Glomerular endothelial cell (primary cell): ENCODE measurements at regions not wholly inside any gene's neighbourhood (a gene's known extent, or its start where the extent isn't known, plus 50 kb on each side); places are given as distances from the start of the nearest gene placed in this dataset.

Source experiments
- DNase-seq: peaks from one replicate; pipeline ENCODE4 v3.0.0-alpha.2; 2011; ENCODE audit warnings: low read depth, low spot score; ENCODE audit errors: extremely low read depth

DNA sequence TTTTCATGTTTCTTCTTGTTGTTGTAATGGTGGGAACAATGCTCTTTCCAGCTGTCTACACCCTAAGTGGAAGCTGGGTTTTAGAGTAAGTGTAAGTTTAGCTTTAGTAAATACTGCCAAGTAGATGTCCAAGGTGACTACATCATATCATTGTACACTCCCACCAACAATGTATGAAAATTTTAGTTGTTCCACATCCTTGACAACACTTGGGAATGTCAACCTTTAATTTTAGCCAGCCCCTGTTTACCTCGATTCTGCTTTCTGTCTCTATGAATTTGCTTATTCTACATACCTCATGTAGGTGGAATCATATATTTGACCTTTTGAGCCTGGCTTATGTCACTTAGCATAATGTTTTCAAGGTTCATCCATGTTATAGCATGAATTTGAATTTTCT is 93.0 kb downstream of the MTPAP start:
- DNase-seq: no peak

DNA sequence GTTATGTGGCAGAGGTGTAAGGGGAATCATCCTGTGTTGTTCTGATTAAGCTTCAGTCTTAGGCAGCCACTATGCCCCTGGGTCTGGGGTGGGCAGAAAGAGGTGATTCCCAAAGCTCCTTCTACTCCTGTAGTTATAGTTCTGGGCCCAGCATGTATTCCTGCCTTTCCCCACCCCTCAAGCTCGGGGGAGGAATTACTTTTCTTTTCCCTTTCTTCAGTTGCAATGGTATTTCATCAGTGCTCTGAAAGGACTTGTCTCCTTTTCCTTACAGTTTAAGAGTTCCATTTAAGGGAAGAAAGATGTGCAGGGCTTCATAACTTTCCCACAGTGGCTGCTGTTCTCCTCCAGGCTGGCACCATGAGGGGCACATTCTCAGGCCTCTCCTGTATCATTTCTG is 94.2 kb downstream of the MTPAP start:
- DNase-seq: no peak

- DNase-seq: no peak
Observed at GRCh38 chr10:30248728-30249127, 100.3 kb downstream of the MTPAP start.

GRCh38 chr10:30247704-30248103 is 101.4 kb downstream of the MTPAP start:
- DNase-seq: no peak

- no peak for DNase-seq
Observed at GRCh38 chr10:30241422-30242110, 107.5 kb downstream of the MTPAP start.

- DNase-seq: no peak
Observed at GRCh38 chr10:30238836-30239235, 110.2 kb downstream of the MTPAP start.

DNA sequence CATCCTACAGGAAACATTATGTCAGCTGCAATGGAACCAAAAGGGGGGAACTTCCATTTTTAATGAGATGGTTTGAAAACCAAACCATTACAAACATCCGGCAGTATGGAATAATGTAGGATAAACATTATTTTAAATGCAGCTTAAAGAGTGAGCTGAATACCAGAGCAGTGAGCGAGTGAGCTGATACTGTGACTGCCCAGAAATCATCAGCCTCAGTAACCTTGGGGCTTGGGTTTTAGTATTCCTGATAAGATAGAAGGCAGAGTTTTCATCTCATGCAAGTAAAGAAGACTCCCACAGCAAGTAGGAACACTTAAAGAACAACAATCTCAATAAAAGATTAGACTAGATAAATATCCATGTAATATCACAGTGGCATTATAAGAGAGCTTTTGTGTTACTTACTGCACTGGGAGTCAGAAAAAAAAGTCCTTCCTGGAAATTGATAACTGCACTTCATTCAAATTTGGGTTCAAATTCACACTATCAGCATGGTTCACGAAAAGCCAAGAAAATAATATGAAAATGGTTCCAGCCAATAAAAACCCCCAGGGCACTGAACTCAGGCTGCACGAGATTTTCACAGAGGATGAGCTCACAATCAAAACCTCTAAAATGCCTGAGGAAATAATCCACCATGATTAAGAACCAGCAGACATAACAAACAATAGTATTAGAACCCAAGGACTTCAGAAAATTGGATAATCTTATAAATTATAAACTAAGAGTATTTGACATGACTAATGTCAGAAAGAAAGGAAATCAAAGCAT is 115.7 kb downstream of the MTPAP start:
- DNase-seq: no peak

- no peak for DNase-seq
Observed at GRCh38 chr10:30231709-30232108, 117.4 kb downstream of the MTPAP start.

DNA sequence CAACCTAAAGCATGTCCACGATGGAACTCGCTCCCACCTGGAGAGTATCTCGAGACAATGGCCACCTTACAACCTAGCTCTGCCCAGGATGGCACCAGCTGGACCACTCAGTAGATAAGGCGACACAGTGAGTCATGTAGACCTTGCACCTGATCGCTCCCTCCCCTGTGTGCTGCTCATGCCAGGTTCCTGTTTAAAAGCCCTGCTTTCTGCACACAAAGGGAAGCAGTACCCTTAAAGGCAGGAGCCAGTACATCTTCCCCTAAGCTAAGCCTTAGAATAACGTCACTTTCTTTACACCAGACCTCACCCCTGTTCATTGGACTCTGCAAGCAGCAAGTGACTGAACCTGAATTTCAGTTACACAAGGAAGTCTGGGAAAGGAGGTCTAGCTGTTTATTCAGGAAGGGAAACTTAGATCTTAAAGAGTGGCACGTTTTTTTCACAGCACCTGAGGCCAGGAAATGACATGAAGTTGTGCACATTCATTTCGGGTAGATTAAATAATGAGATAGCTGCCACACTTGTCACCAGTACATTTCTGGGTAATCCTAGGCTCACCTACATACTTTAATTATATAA is 117.9 kb downstream of the MTPAP start:
- DNase-seq: no peak

DNA sequence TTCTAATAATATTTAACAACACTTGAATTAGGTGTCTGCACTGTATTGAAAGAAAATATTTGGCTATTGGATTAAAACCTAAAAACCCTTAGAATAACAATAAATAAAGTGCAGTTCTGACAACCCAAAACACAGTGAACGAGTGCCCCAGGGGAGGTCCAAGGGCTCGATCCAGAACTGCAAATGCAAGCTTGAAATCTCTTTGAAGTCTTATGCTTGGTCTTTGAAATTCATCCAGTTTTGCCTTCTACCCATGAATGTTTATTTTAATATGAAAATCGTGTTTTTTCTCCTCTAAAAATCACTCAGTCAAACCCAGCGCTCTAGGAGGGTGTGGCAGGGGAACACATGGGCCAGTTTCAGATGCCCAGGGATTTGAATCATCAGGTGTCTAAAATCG is 119.5 kb downstream of the MTPAP start:
- no peak for DNase-seq

- no peak for DNase-seq
Observed at GRCh38 chr10:30228417-30229036, 120.6 kb downstream of the MTPAP start.

DNA sequence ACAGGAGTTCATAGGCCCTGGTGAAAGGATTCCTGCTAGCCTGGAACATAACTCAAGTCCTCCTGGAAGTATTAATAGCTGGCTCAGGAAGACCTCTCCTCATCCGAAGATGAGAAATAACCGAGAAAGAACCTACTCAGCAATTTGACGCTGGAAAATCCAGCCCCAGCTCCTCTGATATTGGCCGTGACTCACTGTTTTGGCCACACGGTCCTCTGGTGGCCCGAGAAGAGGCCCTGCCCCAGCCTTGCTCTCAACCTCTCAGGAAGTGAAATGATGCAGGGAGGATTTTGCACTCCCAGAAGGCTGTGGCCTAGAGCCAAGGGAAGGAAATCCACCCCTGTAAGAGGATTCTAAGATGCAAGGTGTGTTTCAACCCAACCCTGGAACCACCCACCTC is 121.6 kb downstream of the MTPAP start:
- no peak for DNase-seq

DNA sequence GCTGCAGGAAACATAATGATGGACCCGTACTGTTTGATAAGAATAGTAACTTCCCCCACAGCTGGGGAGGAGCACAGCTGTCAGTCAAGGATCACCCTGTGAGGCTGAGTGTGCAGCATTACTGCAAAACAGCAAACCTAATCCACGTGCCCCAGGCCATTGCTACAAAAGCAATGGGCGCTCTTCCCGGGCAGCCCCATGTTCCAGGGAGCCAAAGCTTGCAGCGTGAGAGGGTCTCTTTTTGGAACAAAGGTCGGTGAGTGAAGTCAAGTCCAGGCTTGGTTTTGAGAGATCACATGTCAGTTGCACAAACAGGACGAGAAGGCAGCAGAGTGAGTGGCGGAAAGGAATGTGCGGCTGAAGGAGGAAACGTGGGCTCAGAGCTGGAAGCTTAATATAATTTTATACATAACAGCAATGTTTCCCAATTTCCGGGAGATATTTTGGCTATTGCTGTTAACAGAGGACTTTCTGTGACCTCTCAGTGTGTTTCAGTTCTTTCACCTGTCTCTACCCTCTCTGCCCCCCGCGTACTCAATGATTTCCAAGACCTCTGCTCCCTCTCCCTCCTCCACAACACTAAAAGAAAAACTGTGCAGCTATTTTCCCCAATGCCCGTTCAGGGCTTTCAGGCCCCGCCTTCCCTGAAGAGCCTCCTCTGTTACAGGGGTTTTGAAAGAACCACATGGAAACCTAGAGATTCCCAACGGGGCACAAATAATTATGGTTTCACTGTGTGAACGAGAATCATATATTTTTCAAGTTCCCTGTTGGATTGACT is 128.9 kb downstream of the MTPAP start:
- no peak for DNase-seq

DNA sequence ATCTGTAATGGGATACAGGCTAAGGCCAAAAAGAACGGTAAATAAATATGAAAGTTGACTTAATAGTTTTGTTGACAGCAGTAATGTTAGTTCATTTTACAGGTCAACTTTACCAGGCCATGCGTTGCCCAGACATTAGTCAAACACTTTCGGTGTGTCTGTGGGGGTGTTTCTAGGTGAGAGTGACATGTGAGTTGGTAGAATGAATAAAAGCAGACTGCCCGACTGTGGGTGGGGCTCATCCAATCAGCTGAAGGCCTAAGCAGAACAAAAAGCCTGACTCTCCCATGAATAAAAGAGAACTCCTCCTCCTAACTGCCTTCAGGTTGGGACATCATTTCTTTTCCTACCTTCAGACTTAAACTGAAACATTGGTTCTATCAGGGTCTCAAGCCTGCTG is 132.3 kb downstream of the MTPAP start:
- no peak for DNase-seq

DNA sequence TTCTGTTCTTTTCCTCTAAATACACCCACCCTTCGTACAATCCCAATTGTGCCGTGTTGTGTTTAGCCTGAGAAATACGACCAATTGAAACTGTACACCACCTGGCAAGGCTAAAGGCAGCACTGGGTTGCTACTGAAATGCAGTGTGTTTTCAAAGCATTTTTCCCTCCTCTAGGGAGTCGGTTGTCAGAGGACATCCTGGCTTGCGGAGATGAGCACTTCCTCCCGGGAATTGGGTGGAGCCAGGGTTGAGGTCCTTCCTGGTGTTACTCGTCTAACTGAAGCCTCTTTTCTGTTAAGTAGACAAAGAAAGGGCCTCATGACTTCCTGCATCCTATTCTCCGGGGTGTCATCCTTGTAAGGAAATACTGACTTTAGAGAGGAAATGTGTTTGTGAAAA is 133.5 kb downstream of the MTPAP start:
- DNase-seq: no peak

DNA sequence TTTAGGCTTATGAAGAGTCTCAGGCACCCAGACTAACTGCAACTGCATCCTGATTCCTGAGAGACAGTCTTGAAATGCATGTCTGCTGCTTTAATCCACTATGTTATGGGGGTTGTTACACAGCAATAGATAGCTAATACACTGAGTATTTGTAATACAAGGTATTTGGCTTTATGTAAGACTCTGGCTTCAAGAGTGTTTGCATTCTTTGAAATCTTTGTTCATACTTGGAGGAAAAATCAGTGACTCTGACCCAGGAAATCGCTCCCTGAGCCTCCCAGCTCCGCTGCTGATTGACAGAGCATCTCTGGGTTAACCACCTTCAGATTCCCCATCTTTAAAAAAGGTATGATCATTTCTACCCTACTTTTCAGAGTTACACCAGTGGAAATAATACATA is 133.9 kb downstream of the MTPAP start:
- no peak for DNase-seq

DNA sequence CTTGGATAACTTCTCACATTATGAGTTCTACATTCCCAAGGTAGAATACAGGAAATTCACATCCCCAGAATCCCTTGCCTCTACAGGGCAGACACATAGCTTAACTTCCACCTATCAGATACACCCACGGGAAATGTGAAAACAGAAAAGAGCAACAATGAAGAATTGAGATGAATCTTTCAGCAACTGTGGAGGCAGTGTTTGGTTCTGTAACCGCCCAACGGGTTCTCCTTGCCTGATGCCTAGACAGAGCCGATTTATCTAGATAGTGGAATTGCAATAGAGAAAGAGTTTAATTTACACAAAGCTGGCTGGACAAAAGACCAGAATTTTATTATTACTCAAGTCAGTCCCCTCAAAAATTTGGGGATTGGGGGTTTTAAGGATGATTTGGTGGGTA is 138.8 kb downstream of the MTPAP start:
- DNase-seq: no peak

GRCh38 chr10:30208330-30208729 is 140.7 kb downstream of the MTPAP start:
- no peak for DNase-seq

DNA sequence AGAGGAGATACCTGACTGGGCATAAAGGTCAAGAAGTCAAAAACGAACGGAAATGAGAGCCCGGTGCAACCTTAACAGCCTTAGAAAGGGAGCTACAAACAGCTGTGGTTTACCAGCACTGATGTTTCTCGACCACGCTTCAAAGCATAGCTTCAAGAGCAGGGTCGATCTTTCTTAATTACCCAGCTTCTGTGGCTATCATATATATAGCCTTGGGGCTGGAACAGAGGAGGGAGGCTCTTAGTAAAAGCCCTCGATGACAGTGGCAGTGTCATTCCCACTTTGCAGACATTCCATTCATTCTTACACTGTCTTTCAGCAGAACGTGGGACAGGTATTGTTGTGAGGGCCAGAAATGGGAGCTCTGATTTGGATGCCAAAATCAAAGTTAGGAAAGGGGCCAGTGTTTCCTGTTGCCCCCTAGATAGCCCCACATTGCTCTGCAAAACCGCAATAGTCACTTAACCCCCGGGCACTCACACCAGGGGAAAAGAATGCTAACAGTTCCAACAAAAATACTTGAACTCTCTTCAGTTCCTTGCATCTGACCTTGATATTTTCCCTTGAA is 141.5 kb downstream of the MTPAP start:
- no peak for DNase-seq

DNA sequence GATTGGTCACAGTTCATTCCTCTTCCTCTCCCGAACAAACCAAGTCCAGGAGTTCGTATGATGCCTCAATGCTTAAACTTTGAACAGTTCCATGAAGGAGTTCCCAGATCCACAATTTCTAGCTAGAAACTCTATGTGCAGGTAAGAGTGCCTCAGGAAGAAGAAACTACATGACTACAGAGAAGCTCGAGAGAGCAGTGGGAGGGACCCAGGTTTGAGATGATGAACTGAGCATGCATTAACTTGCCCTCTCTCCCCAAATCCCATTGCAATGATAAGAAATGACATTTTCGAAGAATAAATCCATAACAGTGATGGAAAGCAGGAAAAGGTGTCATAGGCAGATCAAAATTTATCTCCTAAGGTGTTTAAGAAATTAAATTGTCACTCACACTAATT is 140.6 kb upstream of the JCAD start:
- no peak for DNase-seq
